ENCODE measurements at regions not wholly inside any gene's neighbourhood (a gene's known extent, or its start where the extent isn't known, plus 50 kb on each side); places are given as distances from the start of the nearest gene placed in this dataset.

DNA sequence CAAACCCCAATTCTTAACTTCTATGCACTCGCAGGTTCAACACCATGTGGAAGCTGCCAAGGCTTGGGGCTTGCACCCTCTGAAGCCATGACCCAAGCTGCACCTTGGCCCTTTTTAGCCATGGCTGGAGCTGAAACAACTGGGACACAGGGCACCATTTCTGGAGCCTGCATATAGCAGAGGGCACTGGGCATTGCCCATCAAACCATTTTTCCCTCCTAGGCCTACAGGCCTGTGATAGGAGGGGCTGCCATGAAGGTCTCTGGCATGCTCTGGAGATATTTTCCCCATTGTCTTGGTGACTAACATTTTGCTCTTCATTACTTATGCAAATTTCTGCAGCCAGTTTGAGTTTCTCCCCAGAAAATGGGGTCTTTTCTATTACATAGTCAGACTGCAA is 484.7 kb downstream of the EPHA7 start:
- DNase-seq: no peak

GRCh38 chr6:92930171-92930570 is 489.2 kb downstream of the EPHA7 start:
- no peak for DNase-seq

DNA sequence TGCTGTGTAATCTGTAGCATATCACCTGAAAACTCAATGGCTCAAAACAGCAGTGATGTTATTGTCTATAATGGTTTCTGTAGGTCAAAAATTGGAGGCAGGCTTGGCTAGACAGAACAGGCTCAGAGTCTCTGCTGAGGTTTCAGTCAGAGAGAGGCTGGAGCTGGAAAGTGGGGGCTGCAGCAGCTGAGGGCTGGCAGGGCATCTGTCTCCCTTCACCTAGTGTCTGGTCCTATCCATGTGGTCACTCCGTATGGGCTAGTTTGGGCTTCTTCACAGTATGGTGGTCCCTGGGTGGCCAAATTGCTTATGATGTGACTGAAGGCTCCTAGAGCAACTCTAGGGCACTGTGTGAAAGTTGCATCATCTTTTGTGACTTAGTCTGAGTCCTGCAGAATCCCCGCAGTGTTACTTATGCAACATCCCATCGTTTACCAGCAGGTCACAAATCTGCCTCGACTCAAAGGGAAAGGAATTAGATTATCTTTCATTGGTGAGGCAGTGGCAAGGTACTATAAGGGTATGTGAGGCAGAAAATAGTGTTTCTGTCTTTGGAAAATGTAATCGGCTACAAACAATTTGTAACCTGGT is 497.0 kb downstream of the EPHA7 start:
- no peak for DNase-seq

DNA sequence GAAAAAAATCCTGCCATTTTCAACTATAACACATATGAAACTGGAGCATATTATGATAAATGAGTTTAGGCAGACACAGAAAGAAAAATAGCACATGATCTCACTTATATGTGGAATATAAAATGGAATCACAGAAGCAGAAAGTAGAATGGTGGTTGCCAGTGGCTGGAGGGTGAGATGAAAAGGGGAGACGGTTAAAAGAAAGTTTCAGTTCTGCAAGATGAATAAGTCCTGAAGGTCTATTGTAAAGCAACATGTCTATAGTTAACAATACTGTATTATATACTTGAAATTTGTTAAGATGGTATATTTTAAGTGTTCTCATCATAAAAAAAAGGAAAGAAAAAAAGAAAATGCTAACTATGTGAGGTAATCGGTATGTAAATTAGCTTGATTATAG is 503.9 kb downstream of the EPHA7 start:
- DNase-seq: no peak

GRCh38 chr6:92911301-92911700 is 508.1 kb downstream of the EPHA7 start:
- no peak for DNase-seq

DNA sequence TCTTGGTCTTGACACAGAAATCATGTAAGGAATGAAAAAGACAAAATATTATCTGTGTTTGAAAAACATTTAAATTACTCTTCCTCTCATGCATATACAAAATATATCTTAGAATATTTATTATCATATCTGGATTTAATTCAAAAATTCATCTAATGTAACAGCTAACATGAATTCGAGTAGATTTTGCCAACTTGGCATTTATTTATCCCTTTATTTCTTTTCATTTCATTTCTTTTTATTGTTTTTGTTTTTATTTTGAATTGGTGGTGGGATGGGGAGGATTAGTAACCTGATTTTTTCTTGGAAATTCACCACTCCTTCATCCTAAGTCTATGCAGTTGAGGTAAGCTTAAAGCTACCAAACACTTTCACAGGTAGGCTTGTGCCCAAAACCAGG is 508.7 kb downstream of the EPHA7 start:
- DNase-seq: no peak

DNA sequence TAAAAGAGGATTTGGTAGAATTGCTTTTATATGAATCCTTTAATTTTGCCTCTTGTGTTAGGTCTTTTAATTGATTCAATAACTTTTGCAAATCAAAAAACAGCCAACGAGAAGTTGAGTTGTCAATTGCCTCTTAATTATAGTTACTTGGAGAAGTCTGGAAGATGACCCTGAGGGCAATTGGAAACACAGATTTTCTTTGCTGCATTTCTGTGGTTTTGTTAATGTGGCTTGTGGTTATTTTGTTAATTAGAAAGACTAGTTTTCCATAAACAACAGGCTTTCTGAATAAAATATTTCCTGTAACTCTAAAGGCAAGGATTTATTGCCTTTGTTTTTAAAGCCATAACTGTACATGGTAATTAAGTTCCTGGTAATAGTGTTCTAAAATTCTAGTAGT is 513.0 kb downstream of the EPHA7 start:
- no peak for DNase-seq

- DNase-seq: no peak
These were observed 525.6 kb downstream of the EPHA7 start for GRCh38 chr6:92893741-92894140.

GRCh38 chr6:92892626-92893170 is 526.7 kb downstream of the EPHA7 start:
- DNase-seq: peak in 1 of 2 experiments; percentile 50

DNA sequence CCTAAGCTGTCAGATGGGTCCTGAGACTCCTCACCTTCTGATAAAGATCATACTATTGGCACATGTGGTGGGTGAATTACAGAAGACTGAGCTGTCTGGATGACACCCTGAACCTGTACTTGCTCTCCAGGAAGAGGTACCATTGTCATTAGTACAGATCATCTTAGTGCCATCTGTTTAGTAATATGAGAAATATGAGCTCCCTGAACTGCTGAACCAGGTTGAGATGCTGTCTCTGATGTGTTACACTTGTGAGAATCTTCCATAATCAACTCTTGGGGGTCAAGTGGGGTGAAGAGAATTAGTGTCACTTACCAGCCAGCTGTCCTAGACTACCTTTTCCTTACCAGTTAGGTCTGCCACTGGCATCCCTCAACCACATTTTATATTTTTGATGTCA is 531.0 kb downstream of the EPHA7 start:
- DNase-seq: peak; percentile 98 to 99

DNA sequence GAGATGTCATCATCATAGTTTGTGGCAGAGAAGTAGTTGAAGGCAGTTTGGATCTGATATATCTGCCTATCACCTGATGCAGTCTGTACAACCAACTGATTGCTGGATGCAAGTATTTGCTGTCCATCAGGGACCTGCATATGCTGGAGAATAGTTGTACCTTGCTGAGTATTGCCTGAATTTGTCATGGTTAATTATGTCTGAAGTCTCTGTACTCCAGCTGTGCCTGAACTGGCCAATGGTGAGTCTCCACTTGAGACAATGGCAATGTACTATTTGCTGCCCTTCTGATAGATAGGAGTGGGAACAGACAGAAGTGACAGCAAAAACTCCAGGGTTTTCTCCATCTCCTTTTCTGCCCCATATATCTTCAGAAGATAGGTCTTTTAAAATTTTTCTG is 531.5 kb downstream of the EPHA7 start:
- peak; percentile 65 to 80 for DNase-seq

- peak in 1 of 2 experiments; percentile 25 for DNase-seq
These were observed 539.8 kb downstream of the EPHA7 start for GRCh38 chr6:92879526-92879925.

GRCh38 chr6:92864966-92865555 is 554.3 kb downstream of the EPHA7 start:
- DNase-seq: no peak

DNA sequence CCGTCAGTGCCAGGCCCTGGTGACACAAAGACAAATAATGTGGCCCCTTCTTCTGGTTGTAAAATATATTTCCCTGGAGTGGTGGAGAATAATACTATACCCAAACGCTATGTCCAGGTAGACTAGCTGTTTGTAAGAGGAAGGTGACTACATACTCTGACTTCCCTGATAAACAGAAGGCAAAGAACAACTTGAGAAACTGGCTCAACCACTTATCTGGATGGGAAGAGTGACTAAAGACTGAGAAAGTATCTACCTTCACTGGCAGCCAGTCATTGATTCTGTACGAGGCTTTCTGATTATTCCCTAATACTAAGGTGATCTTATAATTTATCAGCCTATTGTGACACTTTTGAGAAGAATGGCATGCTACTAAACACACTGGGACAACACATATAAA is 569.7 kb downstream of the EPHA7 start:
- no peak for DNase-seq

GRCh38 chr6:92848901-92849300 is 570.5 kb downstream of the EPHA7 start:
- DNase-seq: no peak

DNA sequence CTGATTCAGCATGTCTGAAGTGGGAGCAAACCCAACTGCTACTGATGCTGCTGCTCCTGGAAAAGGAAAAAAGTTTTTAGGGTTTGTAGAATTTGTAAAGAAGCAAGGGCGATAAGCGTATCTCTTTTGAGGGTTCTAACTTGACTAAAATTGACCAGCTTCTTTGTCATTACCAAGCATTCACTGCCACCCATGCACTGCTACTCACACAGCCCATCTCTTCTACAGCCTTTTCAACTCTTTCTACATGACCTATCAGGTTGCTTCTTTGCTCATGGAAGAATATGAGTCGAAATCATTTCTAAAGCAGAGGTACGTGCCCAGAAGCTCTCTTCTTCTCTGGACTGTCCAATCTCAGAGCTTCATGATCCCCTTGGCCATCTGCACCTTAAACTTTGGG is 570.9 kb downstream of the EPHA7 start:
- no peak for DNase-seq

GRCh38 chr6:92847988-92848387 is 571.4 kb downstream of the EPHA7 start:
- DNase-seq: peak in 1 of 2 experiments; percentile 8

- no peak for DNase-seq
These were observed 579.0 kb downstream of the EPHA7 start for GRCh38 chr6:92840246-92840930.

- DNase-seq: no peak
These were observed 590.6 kb downstream of the EPHA7 start for GRCh38 chr6:92828788-92829187.

DNA sequence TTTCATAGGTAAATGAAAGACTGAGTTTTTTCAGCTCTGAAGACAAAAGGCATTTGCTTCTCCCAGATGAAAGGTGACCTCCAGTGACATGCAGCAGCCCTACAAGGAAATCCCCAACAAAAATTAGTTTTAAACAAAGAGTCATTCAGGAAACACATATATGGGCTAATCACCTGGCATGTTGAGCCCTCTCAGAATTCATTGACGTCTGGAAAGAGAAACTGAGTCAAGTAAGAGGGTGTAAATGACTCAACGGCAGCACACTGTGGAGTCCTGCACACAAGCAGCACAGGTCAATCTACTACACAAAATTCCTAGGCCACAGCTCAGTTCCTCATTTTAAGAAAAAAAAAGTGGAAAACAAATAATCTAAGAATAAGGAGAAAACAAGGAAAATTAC is 592.3 kb downstream of the EPHA7 start:
- DNase-seq: no peak

- DNase-seq: no peak
These were observed 592.7 kb downstream of the EPHA7 start for GRCh38 chr6:92826633-92827032.

DNA sequence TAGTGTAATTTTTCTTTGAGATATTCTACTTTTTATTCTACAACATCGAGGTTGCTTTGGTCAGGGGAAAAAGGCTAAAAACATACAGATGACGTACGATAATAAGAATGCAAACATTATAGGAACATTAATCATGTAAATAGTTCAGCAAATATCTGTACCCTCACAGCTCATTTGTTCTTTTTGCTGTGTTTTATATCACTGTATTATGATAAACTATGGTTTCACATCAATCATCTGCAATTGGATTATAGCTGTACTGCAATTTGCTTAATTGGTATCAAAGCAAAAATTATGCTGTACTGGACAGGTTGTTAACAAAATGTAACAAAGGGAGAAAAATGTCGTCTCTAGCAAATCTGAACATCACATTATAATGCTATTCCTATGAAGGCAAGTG is 597.1 kb downstream of the EPHA7 start:
- no peak for DNase-seq

GRCh38 chr6:92820601-92821000 is 598.8 kb downstream of the EPHA7 start:
- no peak for DNase-seq

- peak; percentile 29 to 68 for DNase-seq
These were observed 608.4 kb downstream of the EPHA7 start for GRCh38 chr6:92810913-92811312.
